ENCODE measurements at regions not wholly inside any gene's neighbourhood (a gene's known extent, or its start where the extent isn't known, plus 50 kb on each side); places are given as distances from the start of the nearest gene placed in this dataset.

DNA sequence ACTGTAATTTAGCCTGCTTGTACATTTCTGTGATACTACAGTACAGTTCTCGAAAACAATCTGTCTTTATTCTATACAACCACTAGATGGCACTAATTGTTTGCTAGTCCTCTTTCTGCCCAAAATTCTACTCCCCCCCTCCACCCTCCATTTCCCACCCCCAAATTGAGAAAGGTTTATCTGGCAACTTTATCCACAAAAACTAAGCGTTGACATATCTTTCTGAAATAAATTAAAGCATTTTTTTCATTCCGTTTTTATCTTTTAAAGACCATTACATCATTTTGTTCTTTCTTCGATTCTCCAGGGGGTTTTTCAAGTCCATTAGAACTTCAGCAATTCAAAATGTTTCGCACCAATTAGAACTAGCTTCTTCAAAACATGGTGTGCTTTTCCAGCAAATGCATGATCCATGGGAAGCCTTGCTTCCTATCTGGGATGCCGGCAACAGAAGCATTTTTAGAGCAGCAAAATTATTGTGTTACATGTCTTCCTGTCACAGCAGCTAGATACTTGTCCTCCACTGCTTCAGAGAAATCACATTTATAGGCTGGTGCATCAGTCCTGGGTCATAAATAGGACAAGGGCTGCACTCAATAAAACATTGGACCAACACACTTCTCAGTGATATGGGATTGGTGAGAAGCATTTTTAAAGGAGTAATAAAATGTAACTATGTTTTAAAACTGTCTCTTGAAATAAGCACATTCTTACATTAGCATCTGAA is 241.3 kb downstream of the PAX3 start:
- H3K9ac ChIP-seq = no peak overlapping the region

DNA sequence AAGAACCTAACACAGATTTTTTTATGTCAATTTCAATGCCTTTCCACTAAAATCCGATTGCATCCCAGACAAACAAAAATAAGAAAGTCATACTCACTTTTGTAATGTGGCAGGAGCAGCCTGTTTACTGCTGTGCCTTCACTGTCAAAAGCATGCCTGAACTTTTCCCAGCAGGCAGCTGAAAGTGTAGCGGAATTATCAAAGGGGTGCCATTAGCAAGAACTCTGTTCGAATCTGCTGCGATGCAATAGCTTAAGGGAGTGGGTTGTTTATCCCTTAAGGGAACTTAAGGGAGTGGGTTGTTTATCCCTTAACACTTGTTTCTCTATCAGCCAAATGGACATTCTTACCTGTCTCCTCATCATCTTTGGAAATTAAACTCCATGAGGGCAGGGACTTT is 243.5 kb downstream of the PAX3 start:
- Histone ChIP-seq H3K36me3 (ENCODE audit: control insufficient read depth, insufficient read depth, low read length) (no peaks in the 10 kb centered on the region), H3K4me1 (no peaks in the 10 kb centered on the region), H3K4me3 (ENCODE audit: low read depth, low read length) (no peak overlapping the region), H3K27ac (no peak overlapping the region), H2AFZ (no peak overlapping the region), H3K79me2 (no peaks in the 10 kb centered on the region), H3K9me3 (ENCODE audit: control insufficient read depth, low read length) (no peaks in the 10 kb centered on the region), H3K4me2 (ENCODE audit: low read length) (no peak overlapping the region), H3K27me3 (ENCODE audit: control insufficient read depth, insufficient read depth, low read length) (no peaks in the 10 kb centered on the region), H3K9ac (no peak overlapping the region)
- TF ChIP-seq, protein P1, sequence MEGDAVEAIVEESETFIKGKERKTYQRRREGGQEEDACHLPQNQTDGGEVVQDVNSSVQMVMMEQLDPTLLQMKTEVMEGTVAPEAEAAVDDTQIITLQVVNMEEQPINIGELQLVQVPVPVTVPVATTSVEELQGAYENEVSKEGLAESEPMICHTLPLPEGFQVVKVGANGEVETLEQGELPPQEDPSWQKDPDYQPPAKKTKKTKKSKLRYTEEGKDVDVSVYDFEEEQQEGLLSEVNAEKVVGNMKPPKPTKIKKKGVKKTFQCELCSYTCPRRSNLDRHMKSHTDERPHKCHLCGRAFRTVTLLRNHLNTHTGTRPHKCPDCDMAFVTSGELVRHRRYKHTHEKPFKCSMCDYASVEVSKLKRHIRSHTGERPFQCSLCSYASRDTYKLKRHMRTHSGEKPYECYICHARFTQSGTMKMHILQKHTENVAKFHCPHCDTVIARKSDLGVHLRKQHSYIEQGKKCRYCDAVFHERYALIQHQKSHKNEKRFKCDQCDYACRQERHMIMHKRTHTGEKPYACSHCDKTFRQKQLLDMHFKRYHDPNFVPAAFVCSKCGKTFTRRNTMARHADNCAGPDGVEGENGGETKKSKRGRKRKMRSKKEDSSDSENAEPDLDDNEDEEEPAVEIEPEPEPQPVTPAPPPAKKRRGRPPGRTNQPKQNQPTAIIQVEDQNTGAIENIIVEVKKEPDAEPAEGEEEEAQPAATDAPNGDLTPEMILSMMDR (IDR thresholded peaks at IDR 0.05) = no peak

More for the DNA sequence above, 241.3 kb downstream of the PAX3 start:
- no peak overlapping the region for H2AFZ ChIP-seq
- H3K4me1 ChIP-seq = no peaks in the 10 kb centered on the region
- no peak overlapping the region for H3K27ac ChIP-seq
- H3K4me3 ChIP-seq (ENCODE audit: low read depth, low read length) = no peak overlapping the region
- H3K36me3 ChIP-seq (ENCODE audit: control insufficient read depth, insufficient read depth, low read length) = no peaks in the 10 kb centered on the region
- no peaks in the 10 kb centered on the region for H3K27me3 ChIP-seq (ENCODE audit: control insufficient read depth, insufficient read depth, low read length)
- H3K9me3 ChIP-seq (ENCODE audit: control insufficient read depth, low read length) = no peaks in the 10 kb centered on the region
- no peaks in the 10 kb centered on the region for H3K79me2 ChIP-seq
- no peak overlapping the region for H3K4me2 ChIP-seq (ENCODE audit: low read length)
- TF ChIP-seq, protein P1 (IDR thresholded peaks at IDR 0.05) = peak; percentile 47

DNA sequence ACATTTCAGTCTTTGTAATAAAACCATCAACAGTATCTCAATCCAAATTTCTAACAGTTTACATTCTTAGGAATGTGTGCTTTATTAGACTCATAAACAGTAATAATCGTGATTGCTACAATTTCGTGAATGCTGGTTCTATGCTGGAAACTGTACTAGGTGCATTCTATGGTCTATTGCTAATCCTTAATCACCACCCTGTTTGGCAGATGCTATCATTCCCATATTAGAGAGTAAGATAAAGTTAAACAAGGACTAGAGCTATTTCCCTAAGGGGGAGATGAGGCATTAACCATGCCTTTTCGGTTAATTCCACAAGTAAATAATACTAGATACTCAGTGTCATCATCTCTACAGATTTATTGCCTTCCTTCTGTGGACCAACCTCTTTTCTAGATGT is 244.0 kb downstream of the PAX3 start:
- Histone ChIP-seq H3K9ac (no peak overlapping the region), H3K4me1 (no peaks in the 10 kb centered on the region), H3K79me2 (no peaks in the 10 kb centered on the region), H3K27ac (no peak overlapping the region), H3K36me3 (ENCODE audit: control insufficient read depth, insufficient read depth, low read length) (no peaks in the 10 kb centered on the region), H3K4me2 (ENCODE audit: low read length) (no peak overlapping the region), H3K9me3 (ENCODE audit: control insufficient read depth, low read length) (no peaks in the 10 kb centered on the region), H2AFZ (no peak overlapping the region), H3K4me3 (ENCODE audit: low read depth, low read length) (no peak overlapping the region), H3K27me3 (ENCODE audit: control insufficient read depth, insufficient read depth, low read length) (no peaks in the 10 kb centered on the region)
- TF ChIP-seq, protein P1 (IDR thresholded peaks at IDR 0.05) = no peak

DNA sequence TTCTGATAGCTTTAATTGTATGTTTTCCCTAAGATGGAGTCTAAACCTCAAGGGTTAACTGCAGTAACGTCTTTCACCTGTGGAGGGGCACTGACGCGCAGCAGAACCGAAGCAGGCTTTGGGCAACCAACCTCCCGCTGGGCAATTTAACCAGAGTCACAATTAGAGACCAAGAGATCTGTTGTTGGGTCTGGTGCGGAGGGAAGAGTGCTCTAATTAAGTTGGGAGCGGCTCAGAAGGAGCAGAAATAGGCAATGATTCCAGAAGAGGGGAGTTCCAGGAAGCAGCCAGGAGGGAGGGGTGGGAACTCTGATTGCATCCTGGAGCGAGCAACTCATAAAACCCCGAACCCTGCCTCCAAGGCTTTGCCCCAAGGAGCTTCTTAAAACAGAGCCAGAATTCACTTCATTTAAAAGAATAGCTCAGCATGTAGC is 245.8 kb downstream of the PAX3 start:
- Histone ChIP-seq H3K4me1 (no peaks in the 10 kb centered on the region), H3K27me3 (ENCODE audit: control insufficient read depth, insufficient read depth, low read length) (no peaks in the 10 kb centered on the region), H2AFZ (no peak overlapping the region), H3K36me3 (ENCODE audit: control insufficient read depth, insufficient read depth, low read length) (no peaks in the 10 kb centered on the region), H3K4me2 (ENCODE audit: low read length) (no peak overlapping the region), H3K9me3 (ENCODE audit: control insufficient read depth, low read length) (no peaks in the 10 kb centered on the region), H3K4me3 (ENCODE audit: low read depth, low read length) (no peak overlapping the region), H3K9ac (no peak overlapping the region), H3K79me2 (no peaks in the 10 kb centered on the region), H3K27ac (no peak overlapping the region)
- TF ChIP-seq, protein P1 (IDR thresholded peaks at IDR 0.05) = no peak

DNA sequence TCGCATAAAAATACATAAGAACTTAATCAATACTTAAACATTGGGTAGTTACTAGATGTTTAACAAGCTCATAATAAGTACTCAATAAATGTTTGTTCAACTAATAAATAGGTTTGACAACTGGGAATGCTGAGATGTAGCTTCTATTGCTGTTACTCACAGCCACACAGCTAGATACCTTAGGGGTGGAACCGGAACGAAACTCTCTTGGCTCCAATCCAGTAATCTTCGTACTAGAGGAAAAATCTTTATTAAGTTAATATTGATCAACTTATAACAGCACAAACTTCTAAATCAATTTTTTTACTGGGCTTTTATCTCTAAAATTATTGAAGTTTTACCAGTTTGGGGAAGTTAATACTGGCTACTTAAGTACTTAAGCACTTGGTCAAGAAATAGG is 247.8 kb downstream of the PAX3 start:
- Histone ChIP-seq H3K27me3 (ENCODE audit: control insufficient read depth, insufficient read depth, low read length) (no peaks in the 10 kb centered on the region), H3K9me3 (ENCODE audit: control insufficient read depth, low read length) (no peaks in the 10 kb centered on the region), H2AFZ (no peak overlapping the region), H3K4me2 (ENCODE audit: low read length) (no peak overlapping the region), H3K4me3 (ENCODE audit: low read depth, low read length) (no peak overlapping the region), H3K9ac (no peak overlapping the region), H3K4me1 (no peaks in the 10 kb centered on the region), H3K27ac (no peak overlapping the region), H3K36me3 (ENCODE audit: control insufficient read depth, insufficient read depth, low read length) (no peaks in the 10 kb centered on the region), H3K79me2 (no peaks in the 10 kb centered on the region)
- TF ChIP-seq, protein P1 (IDR thresholded peaks at IDR 0.05) = no peak
